Body of pancreas (tissue), 4 donors: ENCODE measurements at regions not wholly inside any gene's neighbourhood (a gene's known extent, or its start where the extent isn't known, plus 50 kb on each side); places are given as distances from the start of the nearest gene placed in this dataset.

Experiments used
- CTCF ChIP-seq, 7 experiments: fragments of 450-650 bp in 4 of 7; fragments of 200-600 bp in 3 of 7; sonication (generic) in 3 of 7; IDR thresholded peaks; one replicate each; pipeline ENCODE4 v1.5.1; 2016 to 2019; ENCODE audit warnings: antibody characterized with exemption in 7 of 7
- POLR2A ChIP-seq, 3 donors: fragments of 450-650 bp; IDR thresholded peaks; one replicate each; pipeline ENCODE4 v1.6.1; 2016; ENCODE audit warnings: antibody characterized with exemption in 3 of 3, mild to moderate bottlenecking in 2 of 3

DNA sequence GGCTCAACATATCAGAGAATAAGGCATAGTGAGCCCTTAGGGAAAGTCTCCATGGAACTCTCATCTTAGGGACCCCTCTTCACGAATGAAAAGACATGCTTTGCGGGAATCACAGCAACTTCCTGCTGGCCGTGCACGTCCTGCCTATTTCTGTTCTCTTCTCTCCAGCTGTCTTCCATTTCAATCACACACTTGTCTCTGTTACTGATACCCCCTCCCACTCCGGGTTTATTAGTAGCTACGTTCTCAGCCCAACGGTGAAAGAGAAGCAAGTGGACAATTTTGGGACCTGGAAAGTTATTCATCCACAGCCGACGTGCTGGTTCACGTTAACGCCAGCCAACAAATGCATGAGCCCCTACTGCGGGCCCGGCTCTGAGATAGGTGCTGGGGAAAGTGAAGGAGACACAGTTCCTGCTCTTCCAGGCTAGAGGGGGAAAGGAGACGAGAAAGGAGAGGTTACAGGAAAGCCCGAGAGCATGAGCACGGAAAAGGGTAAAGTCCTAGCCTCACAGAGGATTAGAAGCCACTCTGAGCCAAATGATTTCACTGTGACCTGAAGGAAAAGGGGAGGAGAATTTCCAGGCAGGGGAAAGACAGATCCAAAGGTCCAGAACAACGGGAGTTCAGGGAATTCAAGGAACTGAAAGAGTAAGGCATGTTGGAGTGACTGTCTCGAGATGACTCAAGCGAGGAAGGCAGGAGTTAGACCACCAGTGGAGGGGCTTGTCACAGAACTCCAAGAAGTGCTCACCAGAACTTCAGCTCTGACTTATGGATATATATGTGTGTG is 81.8 kb upstream of the CLDN10 start:
- no peak for TF ChIP-seq CTCF (IDR thresholded peaks at IDR 0.05)
- no peak for TF ChIP-seq POLR2A (IDR thresholded peaks at IDR 0.05)
